K562 (cell line): ENCODE measurements at regions not wholly inside any gene's neighbourhood (a gene's known extent, or its start where the extent isn't known, plus 50 kb on each side); places are given as distances from the start of the nearest gene placed in this dataset.
"Not testable (repeated sequence)": the region's sequence is repeated elsewhere in the genome, so short reads cannot be mapped to it uniquely, and the experiment has no call there.

ENCODE experiments used
- ATAC-seq: fragments of 200-7000 bp; cut with Tn5 transposase; 3 replicates; pipeline ENCODE4 v1.9.1; 2020; ENCODE audit warnings: moderate library complexity
- BruUV-seq: library from RNA; stranded (reverse); fragments of 400-500 nt; replicated peaks from 2 replicates; lab custom pipeline; 2021; lab: Mats Ljungman, UMichigan
- CTCF ChIA-PET: fragments of 300-600 bp; formaldehyde crosslinking; extraction: SDS; loops from one replicate; lab custom pipeline; 2021; ENCODE audit warnings: low intra/inter-chr PET ratio; lab: Yijun Ruan, JAX
- POLR2A ChIA-PET: fragments of 300-600, 350-650 bp; sonication (Branson Sonifier 250); formaldehyde crosslinking; extraction: SDS; loops from one replicate; lab custom pipeline; 2021; ENCODE audit warnings: antibody characterized with exemption, inconsistent platforms; lab: Yijun Ruan, JAX
- DNase-seq, 4 experiments: peaks; one replicate each; pipeline versions ENCODE4 v3.0.0 to v3.0.0-alpha.2; 2011 to 2018; ENCODE audit warnings: low spot score in 3 of 4, mixed read lengths in 3 of 4; ENCODE audit errors: extremely low read depth in 1 of 4
- FAIRE-seq: peaks from 2 replicates; lab custom pipeline; 2011; peaks lifted over from hg19 to GRCh38; lab: Jason Lieb, UNC
- H2AFZ ChIP-seq: 2 replicates; pipeline ENCODE4 v1.6.0; 2011; ENCODE audit warnings: low read depth, low read length, control low read depth, inconsistent platforms
- H3K27ac ChIP-seq: fragments of 200-600 bp; 3 replicates; pipeline ENCODE4 v1.8.0; 2011; ENCODE audit warnings: low read depth, mild to moderate bottlenecking, control low read depth, inconsistent platforms, low read length, moderate library complexity, mixed read lengths; ENCODE audit errors: extremely low read depth
- H3K27me3 ChIP-seq, 2 experiments: fragments of 300-600 bp in 1 of 2; 2 replicates in 1 of 2; 3 replicates in 1 of 2; pipeline versions ENCODE4 v1.6.0 to v1.8.0; 2011; ENCODE audit warnings: inconsistent platforms in 2 of 2, low read length in 2 of 2, mild to moderate bottlenecking in 1 of 2, mixed read lengths in 1 of 2, moderate library complexity in 1 of 2; ENCODE audit not compliant: control insufficient read depth in 2 of 2, insufficient read depth in 2 of 2
- H3K36me3 ChIP-seq: fragments of 300-600 bp; 3 replicates; pipeline ENCODE4 v1.8.0; 2011; ENCODE audit warnings: mild to moderate bottlenecking, low read length, inconsistent platforms; ENCODE audit not compliant: control insufficient read depth, insufficient read depth
- H3K4me1 ChIP-seq, 2 experiments: fragments of 200-600 bp in 1 of 2; replicated peaks in 1 of 2; 2 replicates in 1 of 2; 3 replicates in 1 of 2; pipeline versions ENCODE4 v1.5.1 to v1.8.0; 2011; ENCODE audit warnings: inconsistent platforms in 2 of 2, low read length in 2 of 2, mild to moderate bottlenecking in 1 of 2, mixed read lengths in 1 of 2, moderate library complexity in 1 of 2; ENCODE audit not compliant: control insufficient read depth in 2 of 2, insufficient read depth in 2 of 2
- H3K4me2 ChIP-seq: 2 replicates; pipeline ENCODE4 v1.6.1; 2011; ENCODE audit warnings: low read length, control low read depth, inconsistent platforms, mixed read lengths; ENCODE audit not compliant: insufficient read depth
- H3K4me3 ChIP-seq: fragments of 200-600 bp; sonication (generic), shearing (Covaris generic); 2 replicates; pipeline ENCODE4 v1.5.1; 2016; ENCODE audit warnings: control low read depth, inconsistent platforms
- H3K79me2 ChIP-seq: fragments of 200-600 bp; 3 replicates; pipeline ENCODE4 v1.8.0; 2011; ENCODE audit warnings: low read length, inconsistent platforms; ENCODE audit not compliant: control insufficient read depth, insufficient read depth
- H3K9ac ChIP-seq, 2 experiments: 2 replicates each; pipeline versions ENCODE4 v1.6.0 to v1.6.1; 2011; ENCODE audit warnings: low read depth in 2 of 2, low read length in 2 of 2, control low read depth in 1 of 2, inconsistent platforms in 1 of 2, mild to moderate bottlenecking in 1 of 2, mixed read lengths in 1 of 2; ENCODE audit not compliant: insufficient read depth in 1 of 2
- H3K9me1 ChIP-seq: one replicate; pipeline ENCODE4 v1.6.0; 2011; ENCODE audit warnings: inconsistent platforms, mild to moderate bottlenecking, low read length, moderate library complexity; ENCODE audit not compliant: control insufficient read depth, insufficient read depth
- H3K9me3 ChIP-seq: replicated peaks from 2 replicates; pipeline ENCODE4 v1.5.1; 2011; ENCODE audit warnings: low read depth, low read length, inconsistent platforms; ENCODE audit not compliant: control insufficient read depth, insufficient read depth
- H4K20me1 ChIP-seq: replicated peaks from 2 replicates; pipeline ENCODE4 v1.6.1; 2011; ENCODE audit warnings: low read length, inconsistent platforms, mixed read lengths; ENCODE audit not compliant: control insufficient read depth, insufficient read depth
- BCOR ChIP-seq: fragments of 450-650 bp; IDR thresholded peaks from 2 replicates; pipeline ENCODE4 v1.6.1; 2016
- C11orf30 ChIP-seq: fragments of 450-650 bp; IDR thresholded peaks from 2 replicates; pipeline ENCODE4 v1.6.1; 2016; ENCODE audit warnings: low read depth, mild to moderate bottlenecking
- ESRRB ChIP-seq: fragments of 250-450 bp; sonication (Bioruptor Pico); IDR thresholded peaks from 2 replicates; pipeline ENCODE4 v1.5.0; 2020; ENCODE audit warnings: mild to moderate bottlenecking, moderate library complexity, borderline replicate concordance
- GTF2E2 ChIP-seq: fragments of 200-800 bp; sonication (Bioruptor generic); IDR thresholded peaks from 2 replicates; pipeline ENCODE4 v1.6.1; 2016; ENCODE audit warnings: missing genetic modification characterization, missing compliant biosample characterization
- KDM4B ChIP-seq, 2 experiments: fragments of 450-650 bp in 1 of 2; sonication (generic) in 1 of 2; IDR thresholded peaks; 2 replicates each; pipeline ENCODE4 v1.6.1; 2016 to 2017; ENCODE audit warnings: borderline replicate concordance in 2 of 2, antibody characterized with exemption in 1 of 2, low read depth in 1 of 2, mild to moderate bottlenecking in 1 of 2
- MAFF ChIP-seq: IDR thresholded peaks from 2 replicates; pipeline ENCODE4 v1.6.1; 2012; ENCODE audit warnings: low read length, improper control_type of control experiment
- MAFK ChIP-seq: IDR thresholded peaks from 2 replicates; pipeline ENCODE4 v1.6.1; 2011; ENCODE audit warnings: low read length, improper control_type of control experiment
- MBD2 ChIP-seq: sonication (generic); IDR thresholded peaks from 2 replicates; pipeline ENCODE4 v1.6.1; 2016; ENCODE audit warnings: low read depth, borderline replicate concordance
- SMAD3 ChIP-seq: fragments of 450-650 bp; formaldehyde crosslinking; conservative IDR thresholded peaks from 2 replicates; pipeline ENCODE4 v1.4.0; 2020; ENCODE audit warnings: mild to moderate bottlenecking
- ZNF146 ChIP-seq: IDR thresholded peaks from one replicate; pipeline ENCODE4 v1.6.1; 2018; ENCODE audit warnings: missing compliant biosample characterization; ENCODE audit not compliant: unreplicated experiment
- ZNF316 ChIP-seq: fragments of 450-650 bp; IDR thresholded peaks from 2 replicates; pipeline ENCODE4 v1.6.1; 2016
- ZNF77 ChIP-seq: fragments of 250-450 bp; sonication (Bioruptor Pico); IDR thresholded peaks from 2 replicates; pipeline ENCODE4 v1.5.0; 2020
- WGBS: fragments of 100-300 bp; shearing (Covaris generic); methylation state at CpG from one replicate; pipeline ENCODE4 v1.1.6; 2016; ENCODE audit warnings: low coverage, mixed read lengths; ENCODE audit not compliant: insufficient coverage; ENCODE audit errors: missing lambda C conversion rate; 5-methylcytosine and 5-hydroxymethylcytosine counted together
- in situ Hi-C: fragments of 300-500 bp; cut with MboI; formaldehyde crosslinking; loops from 4 replicates; pipeline ENCODE4 v1.15.0; 2018; ENCODE audit warnings: inconsistent platforms, mixed read lengths
- intact Hi-C: fragments of 100-400 bp; cut with micrococcal nuclease; formaldehyde crosslinking; loops from 2 replicates; pipeline ENCODE4 v1.14.2; 2022

DNA sequence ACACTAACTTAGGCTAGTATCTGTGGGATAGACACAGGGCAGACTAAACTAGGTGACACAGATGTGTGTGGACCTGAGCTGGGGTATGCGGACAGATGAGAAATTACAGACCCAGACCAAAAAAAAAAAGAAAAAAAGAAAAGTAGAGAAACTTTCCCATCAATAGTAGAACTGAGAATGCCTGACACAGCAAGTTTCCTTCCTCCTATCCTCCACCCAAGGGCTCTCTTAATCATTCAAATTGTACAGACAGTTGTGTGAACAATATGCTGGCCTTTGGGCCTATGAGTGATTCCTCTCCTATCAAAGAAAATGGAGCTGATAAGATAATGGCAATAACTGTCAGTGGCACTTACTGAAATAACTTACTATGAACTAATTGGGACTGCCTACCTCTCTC is 226.7 kb upstream of the PRDM1 start:
- POLR2A ChIA-PET = no interaction called here
- in situ Hi-C loops = no loop called here

DNA sequence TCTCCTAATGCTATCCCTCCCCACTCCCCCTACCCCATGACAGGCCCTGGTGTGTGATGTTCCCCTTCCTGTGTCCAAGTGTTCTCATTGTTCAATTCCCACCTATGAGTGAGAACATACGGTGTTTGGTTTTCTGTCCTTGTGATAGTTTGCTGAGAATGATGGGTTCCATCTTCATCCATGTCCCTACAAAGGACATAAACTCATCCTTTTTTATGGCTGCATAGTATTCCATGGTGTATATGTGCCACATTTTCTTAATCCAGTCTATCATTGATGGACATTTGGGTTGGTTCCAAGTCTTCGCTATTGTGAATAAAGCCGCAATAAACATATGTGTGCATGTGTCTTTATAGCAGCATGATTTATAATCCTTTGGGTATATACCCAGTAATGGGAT is 227.5 kb upstream of the PRDM1 start:
- POLR2A ChIA-PET, FAIRE-seq: not testable (repeated sequence)
- TF ChIP-seq ZNF146 (CRISPR knock-in tag) = peak; percentile 55
- TF ChIP-seq BCOR = 0 out of 2 replicates have a peak, but pooled peaks have one; percentile 14

More for the DNA sequence above, 226.7 kb upstream of the PRDM1 start:
- WGBS = 100% methylated on average over 1 of the region's 1 CpG
- Histone ChIP-seq H3K36me3 (no peaks in the 10 kb centered on the region), H4K20me1 (no peaks in the 10 kb centered on the region), H3K4me1 (peaks cover 0 to 3% of the 10 kb centered on the region in 2 experiments; a peak in 2 of 5 replicates), H2AFZ (no peak overlapping the region), H3K9me3 (no peaks in the 10 kb centered on the region), H3K27me3 (no peaks in the 10 kb centered on the region), H3K4me2 (no peak overlapping the region), H3K9ac (no peak overlapping the region), H3K27ac (no peak overlapping the region), H3K4me3 (no peak overlapping the region), H3K79me2 (no peaks in the 10 kb centered on the region), H3K9me1 (no peaks in the 10 kb centered on the region)
- TF ChIP-seq ZNF316 (peak; percentile 63), ESRRB (CRISPR knock-in tag) (no peak), C11orf30 (peak; percentile 52; the same call in 1 of the 2 replicates), SMAD3 (CRISPR knock-in tag) (no peak), ZNF77 (CRISPR knock-in tag) (no peak), GTF2E2 (tag) (no peak), MAFK (0 out of 2 replicates have a peak, but pooled peaks have one; percentile 12), MAFF (0 out of 2 replicates have a peak, but pooled peaks have one; percentile 30), MBD2 (no peak), KDM4B (IDR thresholded peaks at IDR 0.05; ENCODE audit: borderline replicate concordance in 2 of 2, low read depth in 1 of 2) (no peak)
- CTCF ChIA-PET = no interaction called here
- no peak for ATAC-seq
- intact Hi-C loops = no loop called here
- DNase-seq = no peak
- BruUV-seq = no TSS peak
- no peak for FAIRE-seq

More for the DNA sequence above, 227.5 kb upstream of the PRDM1 start:
- H3K9me3 ChIP-seq, H3K9me1 ChIP-seq, H3K27ac ChIP-seq, CTCF ChIA-PET, H3K4me3 ChIP-seq, H3K4me2 ChIP-seq, H3K9ac ChIP-seq, intact Hi-C loops, H3K36me3 ChIP-seq, in situ Hi-C loops, H3K79me2 ChIP-seq, ATAC-seq, H4K20me1 ChIP-seq, DNase-seq, H3K27me3 ChIP-seq, H3K4me1 ChIP-seq, BruUV-seq, H2AFZ ChIP-seq: not testable (repeated sequence)
- 6% methylated on average over 3 of the region's 3 CpGs for WGBS
